ENCODE measurements at regions not wholly inside any gene's neighbourhood (a gene's known extent, or its start where the extent isn't known, plus 50 kb on each side); places are given as distances from the start of the nearest gene placed in this dataset.
"Not testable (repeated sequence)": the region's sequence is repeated elsewhere in the genome, so short reads cannot be mapped to it uniquely, and the experiment has no call there.

- not testable (repeated sequence) for DNase-seq; H3K9me3 Mint-ChIP-seq; H3K4me1 Mint-ChIP-seq (ENCODE audit: low read depth); ATAC-seq; H3K4me3 Mint-ChIP-seq; H3K36me3 Mint-ChIP-seq (ENCODE audit: insufficient read depth); H3K27me3 Mint-ChIP-seq (ENCODE audit: low read depth)
These were observed 134.5 kb downstream of the NPIPB11 start for GRCh38 chr16:29271721-29272675.

- DNase-seq; H3K4me3 Mint-ChIP-seq; ATAC-seq; H3K4me1 Mint-ChIP-seq (ENCODE audit: low read depth); H3K36me3 Mint-ChIP-seq (ENCODE audit: insufficient read depth); H3K9me3 Mint-ChIP-seq; H3K27me3 Mint-ChIP-seq (ENCODE audit: low read depth): not testable (repeated sequence)
These were observed 135.6 kb downstream of the NPIPB11 start for GRCh38 chr16:29270923-29271322.

- not testable (repeated sequence) for H3K36me3 Mint-ChIP-seq (ENCODE audit: insufficient read depth); DNase-seq; H3K9me3 Mint-ChIP-seq; ATAC-seq; H3K27me3 Mint-ChIP-seq (ENCODE audit: low read depth); H3K4me1 Mint-ChIP-seq (ENCODE audit: low read depth); H3K4me3 Mint-ChIP-seq
These were observed 136.5 kb downstream of the NPIPB11 start for GRCh38 chr16:29270033-29270432.

- DNase-seq; H3K4me3 Mint-ChIP-seq; ATAC-seq; H3K9me3 Mint-ChIP-seq; H3K4me1 Mint-ChIP-seq (ENCODE audit: low read depth); H3K36me3 Mint-ChIP-seq (ENCODE audit: insufficient read depth); H3K27me3 Mint-ChIP-seq (ENCODE audit: low read depth): not testable (repeated sequence)
These were observed 137.2 kb downstream of the NPIPB11 start for GRCh38 chr16:29269192-29269811.

GRCh38 chr16:29268785-29269191, 137.7 kb downstream of the NPIPB11 start:
- not testable (repeated sequence) for H3K4me1 Mint-ChIP-seq (ENCODE audit: low read depth); H3K9me3 Mint-ChIP-seq; H3K27me3 Mint-ChIP-seq (ENCODE audit: low read depth); H3K36me3 Mint-ChIP-seq (ENCODE audit: insufficient read depth); DNase-seq; ATAC-seq; H3K4me3 Mint-ChIP-seq

- not testable (repeated sequence) for H3K4me1 Mint-ChIP-seq (ENCODE audit: low read depth); H3K27me3 Mint-ChIP-seq (ENCODE audit: low read depth); H3K9me3 Mint-ChIP-seq; ATAC-seq; DNase-seq; H3K4me3 Mint-ChIP-seq; H3K36me3 Mint-ChIP-seq (ENCODE audit: insufficient read depth)
These were observed 138.2 kb downstream of the NPIPB11 start for GRCh38 chr16:29268348-29268747.

GRCh38 chr16:29267891-29268290, 138.6 kb downstream of the NPIPB11 start:
- ATAC-seq; H3K36me3 Mint-ChIP-seq (ENCODE audit: insufficient read depth); H3K4me3 Mint-ChIP-seq; H3K4me1 Mint-ChIP-seq (ENCODE audit: low read depth); H3K27me3 Mint-ChIP-seq (ENCODE audit: low read depth); DNase-seq; H3K9me3 Mint-ChIP-seq: not testable (repeated sequence)

- H3K9me3 Mint-ChIP-seq; H3K4me3 Mint-ChIP-seq; H3K27me3 Mint-ChIP-seq (ENCODE audit: low read depth); H3K4me1 Mint-ChIP-seq (ENCODE audit: low read depth); DNase-seq; H3K36me3 Mint-ChIP-seq (ENCODE audit: insufficient read depth); ATAC-seq: not testable (repeated sequence)
These were observed 139.4 kb downstream of the NPIPB11 start for GRCh38 chr16:29267055-29267619.

GRCh38 chr16:29266612-29267011, 139.9 kb downstream of the NPIPB11 start:
- ATAC-seq; H3K27me3 Mint-ChIP-seq (ENCODE audit: low read depth); H3K36me3 Mint-ChIP-seq (ENCODE audit: insufficient read depth); H3K4me3 Mint-ChIP-seq; H3K9me3 Mint-ChIP-seq; H3K4me1 Mint-ChIP-seq (ENCODE audit: low read depth); DNase-seq: not testable (repeated sequence)

- H3K27me3 Mint-ChIP-seq (ENCODE audit: low read depth); H3K4me3 Mint-ChIP-seq; H3K4me1 Mint-ChIP-seq (ENCODE audit: low read depth); DNase-seq; H3K9me3 Mint-ChIP-seq; H3K36me3 Mint-ChIP-seq (ENCODE audit: insufficient read depth): not testable (repeated sequence)
- peak; percentile 95 to 97 for ATAC-seq
These were observed 141.2 kb downstream of the NPIPB11 start for GRCh38 chr16:29265255-29265853.

- not testable (repeated sequence) for H3K4me1 Mint-ChIP-seq (ENCODE audit: low read depth); H3K36me3 Mint-ChIP-seq (ENCODE audit: insufficient read depth); DNase-seq; ATAC-seq; H3K9me3 Mint-ChIP-seq; H3K27me3 Mint-ChIP-seq (ENCODE audit: low read depth); H3K4me3 Mint-ChIP-seq
These were observed 142.3 kb downstream of the NPIPB11 start for GRCh38 chr16:29264080-29264837.

- not testable (repeated sequence) for H3K9me3 Mint-ChIP-seq; H3K27me3 Mint-ChIP-seq (ENCODE audit: low read depth); H3K4me1 Mint-ChIP-seq (ENCODE audit: low read depth); H3K36me3 Mint-ChIP-seq (ENCODE audit: insufficient read depth); ATAC-seq; H3K4me3 Mint-ChIP-seq; DNase-seq
These were observed 143.8 kb downstream of the NPIPB11 start for GRCh38 chr16:29262725-29263124.

- ATAC-seq; H3K36me3 Mint-ChIP-seq (ENCODE audit: insufficient read depth); H3K9me3 Mint-ChIP-seq; H3K4me3 Mint-ChIP-seq; H3K27me3 Mint-ChIP-seq (ENCODE audit: low read depth); DNase-seq; H3K4me1 Mint-ChIP-seq (ENCODE audit: low read depth): not testable (repeated sequence)
These were observed 144.9 kb downstream of the NPIPB11 start for GRCh38 chr16:29261427-29262248.
